ENCODE measurements at regions not wholly inside any gene's neighbourhood (a gene's known extent, or its start where the extent isn't known, plus 50 kb on each side); places are given as distances from the start of the nearest gene placed in this dataset.

DNA sequence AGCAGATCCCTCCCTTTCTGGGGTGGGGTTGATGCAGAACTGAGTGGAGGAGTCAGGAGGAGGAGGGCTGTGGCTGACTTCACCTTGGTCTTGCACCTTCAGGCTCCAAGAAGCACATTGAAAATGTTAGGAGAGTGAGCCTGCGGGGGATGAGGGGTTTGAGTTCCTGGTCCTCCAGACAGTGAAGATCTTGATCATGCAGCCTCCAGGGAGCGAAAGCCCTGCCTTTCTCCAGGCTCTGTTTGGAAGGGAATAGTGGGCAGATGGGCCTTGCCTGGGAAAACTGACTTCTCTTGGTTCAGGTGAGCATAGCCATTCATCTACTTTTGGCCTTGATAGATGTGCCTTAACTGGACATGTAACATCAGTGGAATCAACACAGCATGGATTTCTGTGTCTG lies 267.6 kb upstream of the B3GAT1 start:
- TF ChIP-seq EZH2 (IDR thresholded peaks at IDR 0.05; ENCODE audit: low read length, missing control alignments) (no peak), CTCF (conservative IDR thresholded peaks at IDR 0.05 in 1 of 2, IDR thresholded peaks at IDR 0.05 in 1 of 2; ENCODE audit: low read depth in 1 of 2, low read length in 2 of 2) (no peak)
